ENCODE measurements at regions not wholly inside any gene's neighbourhood (a gene's known extent, or its start where the extent isn't known, plus 50 kb on each side); places are given as distances from the start of the nearest gene placed in this dataset.

- Histone ChIP-seq H2AFZ (replicated peaks; ENCODE audit: low read length, poor library complexity) (no peak overlapping the region), H3K4me1 (ENCODE audit: control insufficient read depth, insufficient read depth, low read length) (no peaks in the 10 kb centered on the region), H4K91ac (ENCODE audit: insufficient read depth, low read depth, low read length) (no peak overlapping the region), H2BK5ac (ENCODE audit: low read depth, low read length, poor library complexity, severe bottlenecking) (no peak overlapping the region), H4K8ac (ENCODE audit: low read depth in 2 of 2, low read length in 2 of 2) (no peak overlapping the region), H3K4me3 (ENCODE audit: insufficient read depth, low read depth, low read length) (no peak overlapping the region), H3K56ac (ENCODE audit: extremely low read depth, insufficient read depth, low read length) (no peak overlapping the region), H2AK5ac (ENCODE audit: low read depth, low read length) (no peak overlapping the region), H3K14ac (replicated peaks; ENCODE audit: low read depth, low read length) (no peak overlapping the region), H3K18ac (ENCODE audit: low read depth, low read length) (no peak overlapping the region), H2AK9ac (replicated peaks; ENCODE audit: low read depth, low read length, poor library complexity) (no peak overlapping the region), H4K20me1 (ENCODE audit: insufficient read depth, low read length) (no peaks in the 10 kb centered on the region), H3K36me3 (ENCODE audit: control insufficient read depth, insufficient read depth, low read length) (no peaks in the 10 kb centered on the region), H3K9me3 (ENCODE audit: control insufficient read depth, insufficient read depth, low read length) (no peaks in the 10 kb centered on the region), H2BK20ac (ENCODE audit: low read depth, low read length) (no peak overlapping the region), H3K79me1 (ENCODE audit: low read depth in 1 of 2, low read length in 2 of 2) (no peaks in the 10 kb centered on the region), H3K4ac (ENCODE audit: low read depth, low read length) (no peak overlapping the region), H3K23ac (ENCODE audit: low read depth, low read length) (no peak overlapping the region), H2BK15ac (ENCODE audit: low read depth, low read length) (no peak overlapping the region), H3K27ac (ENCODE audit: insufficient read depth, low read length) (no peak overlapping the region), H2BK120ac (ENCODE audit: low read depth, low read length) (no peak overlapping the region), H3K4me2 (ENCODE audit: low read depth, low read length) (no peak overlapping the region), H3K9ac (ENCODE audit: low read depth, low read length) (no peak overlapping the region), H3K27me3 (ENCODE audit: control insufficient read depth, insufficient read depth, low read length) (no peaks in the 10 kb centered on the region), H4K5ac (ENCODE audit: low read depth, low read length) (no peak overlapping the region), H3K9me1 (ENCODE audit: insufficient read depth, low read length) (no peaks in the 10 kb centered on the region)
- TF ChIP-seq SMC3 (IDR thresholded peaks at IDR 0.05; ENCODE audit: low read depth, low read length) (no peak), NFE2L2 (IDR thresholded peaks at IDR 0.05; ENCODE audit: low read depth, low read length) (no peak), ELK1 (IDR thresholded peaks at IDR 0.05; ENCODE audit: borderline replicate concordance, low read depth, low read length) (no peak), RFX5 (IDR thresholded peaks at IDR 0.05; ENCODE audit: low read depth, low read length) (no peak), MXI1 (IDR thresholded peaks at IDR 0.05; ENCODE audit: borderline replicate concordance, low read depth, low read length) (no peak), MAFK (IDR thresholded peaks at IDR 0.05; ENCODE audit: low read depth, low read length) (no peak), RCOR1 (IDR thresholded peaks at IDR 0.05; ENCODE audit: insufficient replicate concordance, low read length) (no peak), CTCF (conservative IDR thresholded peaks at IDR 0.05; ENCODE audit: low read depth, low read length) (no peak), BHLHE40 (IDR thresholded peaks at IDR 0.05; ENCODE audit: low read depth, low read length) (no peak), FOS (IDR thresholded peaks at IDR 0.05; ENCODE audit: low read depth, low read length) (no peak), USF2 (IDR thresholded peaks at IDR 0.05; ENCODE audit: low read depth, low read length) (no peak), POLR2A (IDR thresholded peaks at IDR 0.05; ENCODE audit: low read depth, low read length) (no peak), CEBPB (IDR thresholded peaks at IDR 0.05; ENCODE audit: low read depth, low read length) (no peak), RAD21 (IDR thresholded peaks at IDR 0.05; ENCODE audit: low read length) (no peak), CHD1 (IDR thresholded peaks at IDR 0.05; ENCODE audit: low read depth, low read length) (no peak), MAZ (IDR thresholded peaks at IDR 0.05; ENCODE audit: borderline replicate concordance, low read depth, low read length) (no peak)
- no peak for DNase-seq
- ChIA-PET POLR2A (ENCODE audit: unreplicated experiment) (no interaction called here), CTCF (no interaction called here)
- ATAC-seq (ENCODE audit: low read depth): no peak
- intact Hi-C loops (cut with micrococcal nuclease): no loop called here
- dilution Hi-C loops (cut with HindIII; ENCODE audit: low sequenced_read_pairs, unreplicated experiment): no loop called here
- BruUV-seq (replicated peaks): no TSS peak
- no CpG with 5 or more reads among the region's 1 CpG for WGBS, 2 experiments (ENCODE audit: extremely low coverage in 2 of 2, insufficient read length in 1 of 2)
- in situ Hi-C loops (cut with MboI; ENCODE audit: low sequenced_read_pairs): no loop called here
Measured at GRCh38 chr6:40056865-40057264, 122.6 kb upstream of the MOCS1 start.

All from IMR-90 (cell line).